Right lobe of liver (tissue), 4 donors: ENCODE measurements at regions not wholly inside any gene's neighbourhood (a gene's known extent, or its start where the extent isn't known, plus 50 kb on each side); places are given as distances from the start of the nearest gene placed in this dataset.

Experiments
- CTCF ChIP-seq, 4 donors: fragments of 200-600 bp in 3 of 4; fragments of 450-650 bp in 1 of 4; IDR thresholded peaks; one replicate each; pipeline versions ENCODE4 v1.5.1 to v1.8.0; 2016 to 2022; ENCODE audit warnings: antibody characterized with exemption in 4 of 4, mild to moderate bottlenecking in 2 of 4
- POLR2A ChIP-seq: fragments of 450-650 bp; IDR thresholded peaks from one replicate; pipeline ENCODE4 v1.6.1; 2017; ENCODE audit warnings: antibody characterized with exemption, mild to moderate bottlenecking
- donor health status: DM: no; HTN: no; CAD: no.
- donor health status: DM: no; HTN: no; CAD: no.
- donor health status: DM: no; HTN: yes; CAD: no.

GRCh38 chr18:68456985-68457384 lies 257.9 kb downstream of the TMX3 start:
- no peak for TF ChIP-seq CTCF (IDR thresholded peaks at IDR 0.05)
- TF ChIP-seq POLR2A = no peak
